CD4-positive, alpha-beta T cell treated with Interleukin-15 for 4 hours (primary cell): ENCODE measurements at regions not wholly inside any gene's neighbourhood (a gene's known extent, or its start where the extent isn't known, plus 50 kb on each side); places are given as distances from the start of the nearest gene placed in this dataset.

Experiments used
- DNase-seq: peaks from one replicate; pipeline ENCODE4 v3.0.0-alpha.2; 2020; ENCODE audit warnings: low spot score

- DNase-seq = no peak
These were observed 1146.0 kb downstream of the NLGN4X start for GRCh38 chrX:5082705-5083104.

- no peak for DNase-seq
These were observed 1147.9 kb downstream of the NLGN4X start for GRCh38 chrX:5080791-5081190.

GRCh38 chrX:5068550-5068949, 1160.1 kb downstream of the NLGN4X start:
- no peak for DNase-seq

GRCh38 chrX:5057786-5058185, 1170.9 kb downstream of the NLGN4X start:
- DNase-seq = no peak

GRCh38 chrX:5054852-5055251, 1173.8 kb downstream of the NLGN4X start:
- DNase-seq = no peak

GRCh38 chrX:5051831-5052491, 1176.7 kb downstream of the NLGN4X start:
- no peak for DNase-seq

- no peak for DNase-seq
These were observed 1186.1 kb downstream of the NLGN4X start for GRCh38 chrX:5042563-5042962.

- no peak for DNase-seq
These were observed 1196.9 kb downstream of the NLGN4X start for GRCh38 chrX:5031792-5032191.

- DNase-seq = no peak
These were observed 1213.2 kb downstream of the NLGN4X start for GRCh38 chrX:5015451-5015850.

- no peak for DNase-seq
These were observed 1233.8 kb downstream of the NLGN4X start for GRCh38 chrX:4994855-4995254.

GRCh38 chrX:4978613-4979012, 1250.1 kb downstream of the NLGN4X start:
- no peak for DNase-seq

GRCh38 chrX:4971646-4972045, 1257.0 kb downstream of the NLGN4X start:
- DNase-seq = no peak

GRCh38 chrX:4964112-4964511, 1250.7 kb upstream of the PRKX start:
- no peak for DNase-seq

GRCh38 chrX:4963432-4963831, 1250.0 kb upstream of the PRKX start:
- DNase-seq = no peak

GRCh38 chrX:4944767-4945166, 1231.3 kb upstream of the PRKX start:
- no peak for DNase-seq

GRCh38 chrX:4936315-4936714, 1222.9 kb upstream of the PRKX start:
- DNase-seq = no peak

- no peak for DNase-seq
These were observed 1222.4 kb upstream of the PRKX start for GRCh38 chrX:4935846-4936245.

GRCh38 chrX:4935401-4935800, 1222.0 kb upstream of the PRKX start:
- no peak for DNase-seq

GRCh38 chrX:4932790-4933189, 1219.3 kb upstream of the PRKX start:
- DNase-seq = no peak

GRCh38 chrX:4930426-4930825, 1217.0 kb upstream of the PRKX start:
- no peak for DNase-seq

GRCh38 chrX:4925911-4926310, 1212.5 kb upstream of the PRKX start:
- DNase-seq = no peak

- no peak for DNase-seq
These were observed 1195.9 kb upstream of the PRKX start for GRCh38 chrX:4909348-4909747.

GRCh38 chrX:4905576-4905975, 1192.1 kb upstream of the PRKX start:
- DNase-seq = no peak

GRCh38 chrX:4881277-4881676, 1167.8 kb upstream of the PRKX start:
- no peak for DNase-seq

- DNase-seq = no peak
These were observed 1165.2 kb upstream of the PRKX start for GRCh38 chrX:4878640-4879039.
